Heart left ventricle (tissue), 16 donors: ENCODE measurements at regions not wholly inside any gene's neighbourhood (a gene's known extent, or its start where the extent isn't known, plus 50 kb on each side); places are given as distances from the start of the nearest gene placed in this dataset.

Experiments
- ATAC-seq, 4 donors: fragments of 200-7000 bp; cut with Tn5 transposase; one replicate each; pipeline ENCODE4 v1.9.1; 2020 to 2022; ENCODE audit warnings: moderate library complexity in 4 of 4, mild to moderate bottlenecking in 3 of 4, moderate number of reproducible peaks in 1 of 4
- DNase-seq, 5 donors: peaks; one replicate each; pipeline ENCODE4 v3.0.0-alpha.2; 2020
- H3K27ac ChIP-seq, 12 donors: fragments of 200-600 bp; sonication (generic) in 4 of 12; one replicate each; pipeline versions ENCODE4 v1.5.0 to v1.8.0; 2016 to 2022; ENCODE audit warnings: mild to moderate bottlenecking in 2 of 12
- H3K27me3 ChIP-seq, 9 donors: fragments of 200-600 bp; sonication (generic) in 2 of 9; one replicate each; pipeline versions ENCODE4 v1.5.1 to v1.8.0; 2016 to 2022; ENCODE audit warnings: mild to moderate bottlenecking in 3 of 9
- H3K36me3 ChIP-seq, 9 donors: fragments of 200-600 bp; sonication (generic) in 2 of 9; one replicate each; pipeline versions ENCODE4 v1.5.0 to v1.8.0; 2018 to 2022; ENCODE audit warnings: mild to moderate bottlenecking in 2 of 9
- H3K4me1 ChIP-seq, 12 donors: fragments of 200-600 bp; sonication (generic) in 4 of 12; one replicate each; pipeline versions ENCODE4 v1.5.0 to v1.8.0; 2016 to 2022; ENCODE audit warnings: mild to moderate bottlenecking in 3 of 12
- H3K4me3 ChIP-seq, 12 donors: fragments of 200-600 bp; sonication (generic) in 4 of 12; one replicate each; pipeline versions ENCODE4 v1.5.0 to v1.8.0; 2017 to 2022; ENCODE audit warnings: mild to moderate bottlenecking in 9 of 12, moderate library complexity in 4 of 12
- H3K9me3 ChIP-seq, 12 donors: fragments of 200-600 bp; sonication (generic) in 4 of 12; one replicate each; pipeline versions ENCODE4 v1.5.0 to v1.8.0; 2016 to 2022; ENCODE audit warnings: mild to moderate bottlenecking in 1 of 12
- CTCF ChIP-seq, 12 donors: fragments of 200-600 bp; sonication (generic) in 4 of 12; IDR thresholded peaks; one replicate each; pipeline versions ENCODE4 v1.5.0 to v1.8.0; 2018 to 2022; ENCODE audit warnings: antibody characterized with exemption in 12 of 12, mild to moderate bottlenecking in 5 of 12
- POLR2A ChIP-seq, 2 donors: fragments of 450-650 bp; IDR thresholded peaks; one replicate each; pipeline ENCODE4 v1.6.1; 2017; ENCODE audit warnings: antibody characterized with exemption in 2 of 2, mild to moderate bottlenecking in 2 of 2, moderate library complexity in 2 of 2
- WGBS, 4 donors: extraction: QIAGEN DNeasy Blood & Tissue Kit in 2 of 4; methylation state at CpG; one replicate each; pipeline versions ENCODE4 v1.1.5 to v1.1.7; 2013 to 2018; 5-methylcytosine and 5-hydroxymethylcytosine counted together
- intact Hi-C, 10 donors: fragments of 100-400 bp; cut with DNase I; formaldehyde crosslinking; loops; one replicate each; pipeline versions ENCODE4 v1.11.1 to v1.14.2; 2022
- donor health status: ischemic (EF 13 %, LVEDD 7.1; RV severe dilation, severe dysfunction).
- donor health status: healthy with polysubstance abuse.
- donor health status: DM: no; HTN: yes; CAD: no.
- donor health status: DM: no; HTN: no; CAD: no.
- donor health status: ischemic (EF 25% LVEDD 6.9; RV normal size, moderate dysfunction).
- donor health status: ischemic (EF 25% LVEDD 5.7; RV mildly dilated, moderate dysfunction).
- donor health status: healthy.
- donor health status: DM: yes; HTN: yes; CAD: no.
- donor health status: ischemic (EF 35%, LVEDD 5.7; RV mildly dilated, moderate dysfunction).
- donor health status: nonischemic (EF 11% LVEDD 7.7; RV severe dilation, severe dysfunction).
- donor health status: DM: yes; HTN: yes; CAD: no.
- donor health status: PGD.
- donor health status: ischemic (EF 29% LVEDD 5.4; RV normal size, mild dysfunction).
- donor health status: nonischemic (EF 23%, LVEDD 6.1; RV moderate dilation, normal function).

- ATAC-seq (no peak), DNase-seq (no peak)
- Histone ChIP-seq H3K4me1 (peaks cover 0 to 6% (median under 1%) of the 10 kb centered on the region in 12 donors), H3K4me3 (no peak overlapping the region), H3K9me3 (no peaks in the 10 kb centered on the region), H3K27me3 (no peaks in the 10 kb centered on the region), H3K36me3 (no peaks in the 10 kb centered on the region), H3K27ac (no peak overlapping the region)
- TF ChIP-seq CTCF (IDR thresholded peaks at IDR 0.05), result no peak
- TF ChIP-seq POLR2A (IDR thresholded peaks at IDR 0.05), result no peak
- intact Hi-C loops, result loop anchor here in 2 of 10 donors (10.0 kb wide), 3 partner anchors 324 to 436 kb away; no protein-coding TSS in a partner anchor
- 92 to 97% (median 95%) methylated on average over 2 of the region's 2 CpGs for WGBS, 4 donors
Observed at GRCh38 chr1:232300466-232300865, 329.5 kb downstream of the SIPA1L2 start.

- H3K36me3 ChIP-seq, result no peaks in the 10 kb centered on the region
- 72 to 99% (median 87%) methylated on average over 4 of the region's 4 CpGs for WGBS, 4 donors
- no peak overlapping the region for H3K27ac ChIP-seq
- TF ChIP-seq CTCF (IDR thresholded peaks at IDR 0.05), result no peak
- no peak for TF ChIP-seq POLR2A (IDR thresholded peaks at IDR 0.05)
- H3K4me3 ChIP-seq, result no peak overlapping the region
- intact Hi-C loops, result no loop called here
- H3K27me3 ChIP-seq, result no peaks in the 10 kb centered on the region
- no peaks in the 10 kb centered on the region for H3K9me3 ChIP-seq
- peaks cover 0 to 13% (median 1%) of the 10 kb centered on the region in 12 donors for H3K4me1 ChIP-seq
- ATAC-seq, result no peak
- DNase-seq, result no peak
Observed at GRCh38 chr1:232296461-232296860, 333.5 kb downstream of the SIPA1L2 start.

GRCh38 chr1:232293361-232293760 is 336.6 kb downstream of the SIPA1L2 start:
- no peak for TF ChIP-seq POLR2A (IDR thresholded peaks at IDR 0.05)
- WGBS, 4 donors, result 93 to 96% (median 96%) methylated on average over 3 of the region's 3 CpGs
- no peak overlapping the region for H3K4me3 ChIP-seq
- no peaks in the 10 kb centered on the region for H3K36me3 ChIP-seq
- H3K4me1 ChIP-seq, result peaks cover 0 to 14% (median 2%) of the 10 kb centered on the region in 12 donors
- no peak overlapping the region for H3K27ac ChIP-seq
- DNase-seq, result no peak
- H3K9me3 ChIP-seq, result no peaks in the 10 kb centered on the region
- H3K27me3 ChIP-seq, result no peaks in the 10 kb centered on the region
- intact Hi-C loops, result no loop called here
- no peak for ATAC-seq

GRCh38 chr1:232292818-232293217 is 337.1 kb downstream of the SIPA1L2 start:
- Histone ChIP-seq H3K27ac (no peak overlapping the region), H3K27me3 (no peaks in the 10 kb centered on the region), H3K4me1 (peaks cover 0 to 19% (median 6%) of the 10 kb centered on the region in 12 donors), H3K9me3 (no peaks in the 10 kb centered on the region), H3K36me3 (no peaks in the 10 kb centered on the region), H3K4me3 (no peak overlapping the region)
- no peak for TF ChIP-seq POLR2A (IDR thresholded peaks at IDR 0.05)
- no peak for TF ChIP-seq CTCF (IDR thresholded peaks at IDR 0.05)
- DNase-seq (no peak), ATAC-seq (no peak)
- intact Hi-C loops, result no loop called here
- 94 to 97% (median 96%) methylated on average over 7 of the region's 7 CpGs for WGBS, 4 donors

GRCh38 chr1:232292239-232292638 is 337.7 kb downstream of the SIPA1L2 start:
- DNase-seq (no peak), ATAC-seq (no peak)
- TF ChIP-seq CTCF (IDR thresholded peaks at IDR 0.05), result no peak
- no peak for TF ChIP-seq POLR2A (IDR thresholded peaks at IDR 0.05)
- no peak overlapping the region for H3K27ac ChIP-seq
- H3K27me3 ChIP-seq, result no peaks in the 10 kb centered on the region
- no peaks in the 10 kb centered on the region for H3K9me3 ChIP-seq
- WGBS, 4 donors, result 57 to 62% (median 59%) methylated on average over 2 of the region's 2 CpGs
- H3K4me3 ChIP-seq, result no peak overlapping the region
- intact Hi-C loops, result no loop called here
- H3K36me3 ChIP-seq, result no peaks in the 10 kb centered on the region
- peaks cover 0 to 22% (median 6%) of the 10 kb centered on the region in 12 donors for H3K4me1 ChIP-seq
